CD4-positive, alpha-beta T cell (primary cell): ENCODE measurements at regions not wholly inside any gene's neighbourhood (a gene's known extent, or its start where the extent isn't known, plus 50 kb on each side); places are given as distances from the start of the nearest gene placed in this dataset.

ENCODE experiments used
- ATAC-seq: fragments of 200-7000 bp; cut with Tn5 transposase; one replicate; pipeline ENCODE4 v1.10.0; 2022; ENCODE audit warnings: mild to moderate bottlenecking; ENCODE audit not compliant: poor library complexity
- CTCF ChIA-PET: fragments of 350-600 bp; sonication (Branson Sonifier 250); formaldehyde crosslinking; loops from one replicate; lab custom pipeline; 2021; ENCODE audit warnings: antibody characterized with exemption, inconsistent platforms; lab: Charles Lee
- POLR2A ChIA-PET: fragments of 350-600 bp; sonication (Branson Sonifier 250); formaldehyde crosslinking; loops from one replicate; lab custom pipeline; 2021; ENCODE audit warnings: antibody characterized with exemption, inconsistent platforms; lab: Charles Lee
- DNase-seq, 14 experiments: peaks; one replicate each; pipeline ENCODE4 v3.0.0-alpha.2; 2013 to 2020; ENCODE audit warnings: mixed read lengths in 2 of 14
- H3K27ac ChIP-seq, 2 donors: one replicate each; pipeline versions ENCODE4 v1.5.1 to v1.7.0; 2013; ENCODE audit warnings: low read length in 2 of 2, low read depth in 1 of 2, mild to moderate bottlenecking in 1 of 2
- H3K27me3 ChIP-seq, 2 experiments: 1 replicate in 1 of 2; 2 replicates in 1 of 2; pipeline versions ENCODE4 v1.6.1 to v1.7.0; 2013; ENCODE audit warnings: low read length in 2 of 2, control low read depth in 1 of 2, mild to moderate bottlenecking in 1 of 2, moderate library complexity in 1 of 2; ENCODE audit not compliant: insufficient read depth in 2 of 2, control insufficient read depth in 1 of 2
- H3K36me3 ChIP-seq: one replicate; pipeline ENCODE4 v1.6.1; 2013; ENCODE audit warnings: low read length, control low read depth; ENCODE audit not compliant: insufficient read depth
- H3K4me1 ChIP-seq: one replicate; pipeline ENCODE4 v1.6.1; 2013; ENCODE audit warnings: low read length, control low read depth; ENCODE audit not compliant: insufficient read depth
- H3K4me3 ChIP-seq: one replicate; pipeline ENCODE4 v1.5.1; 2013; ENCODE audit warnings: mild to moderate bottlenecking, low read length, moderate library complexity
- H3K9me3 ChIP-seq, 2 experiments: 1 replicate in 1 of 2; 2 replicates in 1 of 2; pipeline versions ENCODE4 v1.6.1 to v1.7.0; 2013; ENCODE audit warnings: low read length in 2 of 2, mild to moderate bottlenecking in 2 of 2, control low read depth in 1 of 2, moderate library complexity in 1 of 2; ENCODE audit not compliant: control insufficient read depth in 1 of 2, insufficient read depth in 1 of 2
- H3K27ac Mint-ChIP-seq: one replicate; pipeline ENCODE4 v1.8.0; 2020; ENCODE audit warnings: mixed read lengths
- H3K27me3 Mint-ChIP-seq: one replicate; pipeline ENCODE4 v1.8.0; 2021; ENCODE audit warnings: mixed read lengths
- H3K36me3 Mint-ChIP-seq: one replicate; pipeline ENCODE4 v1.8.0; 2021; ENCODE audit warnings: low read depth, mixed read lengths
- H3K4me1 Mint-ChIP-seq: one replicate; pipeline ENCODE4 v1.8.0; 2021; ENCODE audit warnings: low read depth, mixed read lengths
- H3K4me3 Mint-ChIP-seq: one replicate; pipeline ENCODE4 v1.8.0; 2020; ENCODE audit warnings: mild to moderate bottlenecking, mixed read lengths
- H3K9me3 Mint-ChIP-seq: one replicate; pipeline ENCODE4 v1.8.0; 2020; ENCODE audit warnings: mixed read lengths
- CTCF ChIP-seq: fragments of 200-600 bp; IDR thresholded peaks from one replicate; pipeline ENCODE4 v1.8.0; 2022; ENCODE audit warnings: antibody characterized with exemption, mild to moderate bottlenecking
- intact Hi-C, 2 experiments: fragments of 100-400 bp; cut with DNase I in 1 of 2; cut with micrococcal nuclease in 1 of 2; formaldehyde crosslinking; loops; one replicate each; pipeline versions ENCODE4 v1.15.1 to v1.9.0; 2023 to 2025; cut with DNase I, micrococcal nuclease

GRCh38 chr11:41978945-41979344 lies 519.5 kb upstream of the LRRC4C start:
- H3K36me3 ChIP-seq: no peaks in the 10 kb centered on the region
- no peak for ATAC-seq

GRCh38 chr11:41980741-41981140 lies 521.3 kb upstream of the LRRC4C start:
- CTCF ChIA-PET: no interaction called here
- H3K36me3 Mint-ChIP-seq: no peaks in the 10 kb centered on the region
- H3K9me3 Mint-ChIP-seq: peaks cover 14% of the 10 kb centered on the region
- intact Hi-C loops: no loop called here
- no peaks in the 10 kb centered on the region for H3K27me3 ChIP-seq
- no peak overlapping the region for H3K27ac ChIP-seq
- no peak for TF ChIP-seq CTCF
- H3K27me3 Mint-ChIP-seq: no peaks in the 10 kb centered on the region
- no peak overlapping the region for H3K4me3 Mint-ChIP-seq
- POLR2A ChIA-PET: no interaction called here
- peaks cover 0 to 5% of the 10 kb centered on the region in 2 experiments for H3K9me3 ChIP-seq
- H3K27ac Mint-ChIP-seq: no peak overlapping the region
- H3K4me1 ChIP-seq: no peaks in the 10 kb centered on the region
- H3K4me3 ChIP-seq: no peak overlapping the region
- no peaks in the 10 kb centered on the region for H3K36me3 ChIP-seq
- ATAC-seq: no peak
- H3K4me1 Mint-ChIP-seq: no peaks in the 10 kb centered on the region
- no peak for DNase-seq

More at GRCh38 chr11:41978945-41979344, 519.5 kb upstream of the LRRC4C start:
- Mint-ChIP-seq H3K4me3 (no peak overlapping the region), H3K27ac (no peak overlapping the region), H3K36me3 (no peaks in the 10 kb centered on the region), H3K4me1 (no peaks in the 10 kb centered on the region), H3K27me3 (no peaks in the 10 kb centered on the region), H3K9me3 (peaks cover 18% of the 10 kb centered on the region)
- no peak overlapping the region for H3K27ac ChIP-seq
- DNase-seq: no peak
- ChIA-PET POLR2A (no interaction called here), CTCF (no interaction called here)
- intact Hi-C loops: no loop called here
- no peak overlapping the region for H3K4me3 ChIP-seq
- no peak for TF ChIP-seq CTCF
- H3K4me1 ChIP-seq: no peaks in the 10 kb centered on the region
- no peaks in the 10 kb centered on the region for H3K27me3 ChIP-seq
- H3K9me3 ChIP-seq: peaks cover 0 to 7% of the 10 kb centered on the region in 2 experiments

- ChIA-PET CTCF (no interaction called here), POLR2A (no interaction called here)
- H3K9me3 ChIP-seq: peaks cover 0 to 8% of the 10 kb centered on the region in 2 experiments
- Mint-ChIP-seq H3K36me3 (no peaks in the 10 kb centered on the region), H3K4me1 (no peaks in the 10 kb centered on the region), H3K27ac (no peak overlapping the region), H3K9me3 (peaks cover 11% of the 10 kb centered on the region), H3K4me3 (no peak overlapping the region), H3K27me3 (no peaks in the 10 kb centered on the region)
- H3K36me3 ChIP-seq: no peaks in the 10 kb centered on the region
- DNase-seq: no peak
- ATAC-seq: no peak
- no peak overlapping the region for H3K27ac ChIP-seq
- H3K4me3 ChIP-seq: no peak overlapping the region
- no peaks in the 10 kb centered on the region for H3K4me1 ChIP-seq
- TF ChIP-seq CTCF: no peak
- H3K27me3 ChIP-seq: no peaks in the 10 kb centered on the region
- intact Hi-C loops: no loop called here
Measured at GRCh38 chr11:41982276-41982675, 522.8 kb upstream of the LRRC4C start.
